OCI-LY1 (cell line): ENCODE measurements at regions not wholly inside any gene's neighbourhood (a gene's known extent, or its start where the extent isn't known, plus 50 kb on each side); places are given as distances from the start of the nearest gene placed in this dataset.
A peak's percentile ranks its signal among the peaks of the same experiment; 100 is the strongest.

Experiments
- CTCF ChIP-seq: fragments of 200-600 bp; sonication (generic), shearing (Covaris generic); IDR thresholded peaks from 2 replicates; pipeline ENCODE4 v1.5.1; 2017; ENCODE audit warnings: mild to moderate bottlenecking, antibody characterized with exemption, low read length, moderate library complexity, mixed read lengths
- EZH2 ChIP-seq: fragments of 200-600 bp; sonication (generic), shearing (Covaris generic); IDR thresholded peaks from 2 replicates; pipeline ENCODE4 v1.8.0; 2017; ENCODE audit warnings: borderline replicate concordance, mixed run types, mild to moderate bottlenecking, antibody characterized with exemption, low read length, moderate library complexity, mixed read lengths

GRCh38 chr5:62206150-62206829, 99.7 kb upstream of the KIF2A start:
- TF ChIP-seq CTCF (peak; percentile 4; the same call in 1 of the 2 replicates), EZH2 (no peak)
